ENCODE measurements at regions not wholly inside any gene's neighbourhood (a gene's known extent, or its start where the extent isn't known, plus 50 kb on each side); places are given as distances from the start of the nearest gene placed in this dataset.

DNA sequence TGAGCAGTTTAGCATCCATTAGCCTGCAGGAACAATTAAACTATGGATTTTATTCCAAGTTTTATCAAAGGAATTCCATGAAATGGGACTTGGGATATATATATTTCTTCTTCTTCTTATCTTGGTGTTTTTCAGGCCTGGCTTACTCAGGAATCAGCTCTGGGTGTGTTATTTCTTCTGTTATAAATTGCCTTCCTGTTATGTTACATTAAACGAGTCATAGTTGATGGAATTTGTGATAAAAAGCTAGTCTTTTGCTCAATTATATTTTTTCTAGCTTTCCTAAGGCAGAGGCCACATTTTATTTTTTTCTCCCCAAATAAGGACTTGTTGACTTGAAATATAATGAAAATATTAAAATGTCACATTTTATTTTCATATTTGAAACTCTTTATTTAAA lies 141.3 kb downstream of the EPC1 start:
- peaks cover 19% of the 10 kb centered on the region for H3K9me3 Mint-ChIP-seq (ENCODE audit: unreplicated experiment)
- H3K36me3 Mint-ChIP-seq (ENCODE audit: insufficient read depth, unreplicated experiment): peaks cover 10% of the 10 kb centered on the region
- POLR2A ChIA-PET: no interaction called here
- H3K27me3 Mint-ChIP-seq (ENCODE audit: insufficient read depth, unreplicated experiment): no peaks in the 10 kb centered on the region
- BruUV-seq (replicated peaks): no TSS peak
- peaks cover 7% of the 10 kb centered on the region for H3K4me1 Mint-ChIP-seq (ENCODE audit: low read depth, unreplicated experiment)
- intact Hi-C loops (cut with micrococcal nuclease; ENCODE audit: unreplicated experiment): loop anchor here (2.0 to 5.0 kb wide), 4 partner anchors 35 to 258 kb away; no protein-coding TSS in a partner anchor
- Histone ChIP-seq H3K9me3 (no peaks in the 10 kb centered on the region), H3K4me1 (peaks cover 5% of the 10 kb centered on the region; the same call in 1 of the 2 replicates), H3K4me3 (ENCODE audit: low read depth, low read length) (no peak overlapping the region), H3K36me3 (ENCODE audit: control insufficient read depth, insufficient read depth, low read length) (no peaks in the 10 kb centered on the region), H3K27me3 (replicated peaks; ENCODE audit: control insufficient read depth, insufficient read depth, low read length) (no peaks in the 10 kb centered on the region)
- no peak overlapping the region for H3K4me3 Mint-ChIP-seq (ENCODE audit: unreplicated experiment)
- TF ChIP-seq, protein P1, sequence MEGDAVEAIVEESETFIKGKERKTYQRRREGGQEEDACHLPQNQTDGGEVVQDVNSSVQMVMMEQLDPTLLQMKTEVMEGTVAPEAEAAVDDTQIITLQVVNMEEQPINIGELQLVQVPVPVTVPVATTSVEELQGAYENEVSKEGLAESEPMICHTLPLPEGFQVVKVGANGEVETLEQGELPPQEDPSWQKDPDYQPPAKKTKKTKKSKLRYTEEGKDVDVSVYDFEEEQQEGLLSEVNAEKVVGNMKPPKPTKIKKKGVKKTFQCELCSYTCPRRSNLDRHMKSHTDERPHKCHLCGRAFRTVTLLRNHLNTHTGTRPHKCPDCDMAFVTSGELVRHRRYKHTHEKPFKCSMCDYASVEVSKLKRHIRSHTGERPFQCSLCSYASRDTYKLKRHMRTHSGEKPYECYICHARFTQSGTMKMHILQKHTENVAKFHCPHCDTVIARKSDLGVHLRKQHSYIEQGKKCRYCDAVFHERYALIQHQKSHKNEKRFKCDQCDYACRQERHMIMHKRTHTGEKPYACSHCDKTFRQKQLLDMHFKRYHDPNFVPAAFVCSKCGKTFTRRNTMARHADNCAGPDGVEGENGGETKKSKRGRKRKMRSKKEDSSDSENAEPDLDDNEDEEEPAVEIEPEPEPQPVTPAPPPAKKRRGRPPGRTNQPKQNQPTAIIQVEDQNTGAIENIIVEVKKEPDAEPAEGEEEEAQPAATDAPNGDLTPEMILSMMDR (IDR thresholded peaks at IDR 0.05; ENCODE audit: insufficient read depth in 1 of 2, low read depth in 1 of 2, low read length in 1 of 2, severe bottlenecking in 1 of 2, unreplicated experiment in 1 of 2): no peak
- no peak overlapping the region for H3K27ac Mint-ChIP-seq (ENCODE audit: unreplicated experiment)
- CTCF ChIA-PET: no interaction called here
- DNase-seq: no peak

DNA sequence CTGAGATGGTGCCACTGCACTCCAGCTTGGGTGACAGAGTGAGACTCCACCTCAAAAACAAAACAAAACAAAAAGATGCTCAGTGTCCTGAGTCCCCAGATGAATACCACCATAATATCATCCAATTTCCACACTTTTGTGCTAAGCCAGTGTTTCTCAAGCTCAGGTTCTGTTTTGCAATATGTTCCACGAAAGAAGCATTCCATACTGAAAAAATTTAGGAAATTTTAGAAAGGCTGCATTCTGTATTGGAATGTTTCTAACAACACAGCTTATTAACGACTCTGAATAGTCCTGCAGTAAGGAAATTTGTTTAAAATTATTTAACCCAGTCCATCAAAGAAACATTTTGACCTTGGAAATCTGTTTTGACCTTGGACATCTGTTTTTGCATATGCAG lies 142.4 kb downstream of the EPC1 start:
- H3K4me3 Mint-ChIP-seq (ENCODE audit: unreplicated experiment): no peak overlapping the region
- no peak overlapping the region for H3K4me3 ChIP-seq (ENCODE audit: low read depth, low read length)
- H3K9me3 Mint-ChIP-seq (ENCODE audit: unreplicated experiment): peaks cover 19% of the 10 kb centered on the region
- H3K27me3 Mint-ChIP-seq (ENCODE audit: insufficient read depth, unreplicated experiment): no peaks in the 10 kb centered on the region
- intact Hi-C loops (cut with micrococcal nuclease; ENCODE audit: unreplicated experiment): loop anchor here (5.0 kb wide), 1 partner anchor 257 kb away; no protein-coding TSS in a partner anchor
- POLR2A ChIA-PET: no interaction called here
- no peaks in the 10 kb centered on the region for H3K27me3 ChIP-seq (replicated peaks; ENCODE audit: control insufficient read depth, insufficient read depth, low read length)
- H3K36me3 Mint-ChIP-seq (ENCODE audit: insufficient read depth, unreplicated experiment): peaks cover 6% of the 10 kb centered on the region
- H3K36me3 ChIP-seq (ENCODE audit: control insufficient read depth, insufficient read depth, low read length): no peaks in the 10 kb centered on the region
- H3K27ac Mint-ChIP-seq (ENCODE audit: unreplicated experiment): no peak overlapping the region
- H3K4me1 ChIP-seq: peaks cover 11% of the 10 kb centered on the region
- peaks cover 7% of the 10 kb centered on the region for H3K4me1 Mint-ChIP-seq (ENCODE audit: low read depth, unreplicated experiment)
- BruUV-seq (replicated peaks): no TSS peak
- CTCF ChIA-PET: interaction anchor here (0.6 kb wide), 1 partner anchor 1305 kb away, joined by 3 read pairs; no protein-coding TSS in a partner anchor
- TF ChIP-seq, protein P1 (IDR thresholded peaks at IDR 0.05; ENCODE audit: insufficient read depth in 1 of 2, low read depth in 1 of 2, low read length in 1 of 2, severe bottlenecking in 1 of 2, unreplicated experiment in 1 of 2): no peak
- no peak for DNase-seq
- no peaks in the 10 kb centered on the region for H3K9me3 ChIP-seq

DNA sequence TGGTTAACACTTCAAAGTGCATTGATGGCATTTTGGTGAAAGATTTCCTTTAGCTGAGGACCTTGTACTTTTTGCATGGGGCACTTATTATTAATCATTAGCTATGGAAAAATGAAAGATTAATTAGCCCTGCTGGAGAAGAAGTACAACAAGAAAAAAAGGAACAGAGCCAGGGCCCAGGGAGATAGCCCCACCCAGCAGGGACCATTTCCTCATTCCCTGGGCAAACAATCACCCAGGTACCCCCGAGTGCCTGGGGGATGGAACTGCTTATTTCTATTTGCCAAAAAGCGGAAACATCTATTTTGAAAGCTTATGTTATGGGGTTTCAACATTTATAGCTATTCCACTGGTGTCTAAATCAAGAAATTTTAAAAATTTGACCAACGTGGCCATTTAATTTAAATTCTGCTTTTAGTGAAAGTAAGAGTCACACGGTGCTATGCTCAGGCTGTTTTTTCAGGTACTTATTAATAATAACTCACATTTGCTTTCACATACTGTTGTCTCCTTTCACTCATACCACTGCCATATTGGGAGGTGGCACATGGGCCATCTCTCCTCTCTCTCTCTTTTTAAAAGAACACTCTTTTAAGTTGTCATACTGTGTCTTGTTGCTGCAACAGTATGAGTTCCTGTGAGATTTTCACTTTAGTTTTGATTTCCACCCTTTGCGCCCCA lies 143.6 kb upstream of the KIF5B start:
- intact Hi-C loops (cut with micrococcal nuclease; ENCODE audit: unreplicated experiment): no loop called here
- TF ChIP-seq, protein P1 (IDR thresholded peaks at IDR 0.05; ENCODE audit: insufficient read depth in 1 of 2, low read depth in 1 of 2, low read length in 1 of 2, severe bottlenecking in 1 of 2, unreplicated experiment in 1 of 2): no peak
- H3K9me3 ChIP-seq: no peaks in the 10 kb centered on the region
- no TSS peak for BruUV-seq (replicated peaks)
- H3K9me3 Mint-ChIP-seq (ENCODE audit: unreplicated experiment): peaks cover 19% of the 10 kb centered on the region
- CTCF ChIA-PET: no interaction called here
- no peaks in the 10 kb centered on the region for H3K27me3 Mint-ChIP-seq (ENCODE audit: insufficient read depth, unreplicated experiment)
- DNase-seq: no peak
- H3K27ac Mint-ChIP-seq (ENCODE audit: unreplicated experiment): no peak overlapping the region
- POLR2A ChIA-PET: no interaction called here
- peaks cover 16% of the 10 kb centered on the region for H3K4me1 Mint-ChIP-seq (ENCODE audit: low read depth, unreplicated experiment)
- no peak overlapping the region for H3K4me3 ChIP-seq (ENCODE audit: low read depth, low read length)
- H3K36me3 Mint-ChIP-seq (ENCODE audit: insufficient read depth, unreplicated experiment): peaks cover 9% of the 10 kb centered on the region
- H3K4me1 ChIP-seq: peaks cover 31% of the 10 kb centered on the region
- H3K4me3 Mint-ChIP-seq (ENCODE audit: unreplicated experiment): no peak overlapping the region
- no peaks in the 10 kb centered on the region for H3K27me3 ChIP-seq (replicated peaks; ENCODE audit: control insufficient read depth, insufficient read depth, low read length)
- no peaks in the 10 kb centered on the region for H3K36me3 ChIP-seq (ENCODE audit: control insufficient read depth, insufficient read depth, low read length)

All from Caco-2 (cell line).